A673 (cell line): ENCODE measurements at regions not wholly inside any gene's neighbourhood (a gene's known extent, or its start where the extent isn't known, plus 50 kb on each side); places are given as distances from the start of the nearest gene placed in this dataset.
"Not testable (repeated sequence)": the region's sequence is repeated elsewhere in the genome, so short reads cannot be mapped to it uniquely, and the experiment has no call there.

Experiments
- BruUV-seq: library from RNA; stranded (reverse); fragments of 400-500 nt; replicated peaks from 2 replicates; lab custom pipeline; 2021; lab: Mats Ljungman, UMichigan
- CTCF ChIA-PET: fragments of 300-600 bp; sonication (Branson Sonifier 250); formaldehyde crosslinking; loops from one replicate; lab custom pipeline; 2022; ENCODE audit warnings: antibody characterized with exemption; lab: Charles Lee
- POLR2A ChIA-PET: fragments of 300-600 bp; sonication (Branson Sonifier 250); formaldehyde crosslinking; loops from one replicate; lab custom pipeline; 2022; ENCODE audit warnings: antibody characterized with exemption; ENCODE audit not compliant: low non-redundant PET; lab: Charles Lee
- DNase-seq: peaks from one replicate; pipeline ENCODE4 v3.0.0-alpha.2; 2015; ENCODE audit warnings: low spot score
- H3K27ac ChIP-seq: fragments of 200-600 bp; sonication (generic); 2 replicates; pipeline ENCODE4 v1.5.1; 2016; ENCODE audit warnings: mixed run types, low read depth, mild to moderate bottlenecking, mixed read lengths, antibody characterized with exemption, low read length; ENCODE audit not compliant: poor library complexity, severe bottlenecking
- H3K27me3 ChIP-seq: fragments of 200-600 bp; sonication (generic); replicated peaks from 2 replicates; pipeline ENCODE4 v1.6.1; 2017; ENCODE audit warnings: mixed run types, low read depth, mild to moderate bottlenecking, mixed read lengths, antibody characterized with exemption, low read length; ENCODE audit not compliant: insufficient read depth, poor library complexity
- H3K36me3 ChIP-seq: fragments of 200-600 bp; sonication (generic); 2 replicates; pipeline ENCODE4 v1.6.1; 2016; ENCODE audit warnings: mixed run types, mild to moderate bottlenecking, mixed read lengths, antibody characterized with exemption, low read length; ENCODE audit not compliant: insufficient read depth, poor library complexity, severe bottlenecking
- H3K4me1 ChIP-seq: fragments of 200-600 bp; sonication (generic); 2 replicates; pipeline ENCODE4 v1.6.1; 2017; ENCODE audit warnings: mixed run types, mild to moderate bottlenecking, mixed read lengths, antibody characterized with exemption, low read length; ENCODE audit not compliant: insufficient read depth, poor library complexity, severe bottlenecking
- H3K4me3 ChIP-seq: fragments of 200-600 bp; sonication (generic); 2 replicates; pipeline ENCODE4 v1.5.1; 2016; ENCODE audit warnings: low read depth, mixed run types, mild to moderate bottlenecking, mixed read lengths, low read length; ENCODE audit not compliant: poor library complexity, severe bottlenecking
- H3K9me3 ChIP-seq: fragments of 200-600 bp; sonication (generic); 2 replicates; pipeline ENCODE4 v1.6.1; 2016; ENCODE audit warnings: mixed run types, low read depth, mild to moderate bottlenecking, mixed read lengths, antibody characterized with exemption, low read length; ENCODE audit not compliant: poor library complexity, severe bottlenecking
- EZH2 ChIP-seq: fragments of 200-600 bp; sonication (generic); IDR thresholded peaks from 2 replicates; pipeline ENCODE4 v1.6.1; 2017; ENCODE audit warnings: borderline replicate concordance, low read depth, mild to moderate bottlenecking, mixed read lengths, antibody characterized with exemption, low read length; ENCODE audit not compliant: poor library complexity, severe bottlenecking
- intact Hi-C: fragments of 100-400 bp; cut with micrococcal nuclease; formaldehyde crosslinking; loops from one replicate; pipeline ENCODE4 v1.10.0; 2022; ENCODE audit not compliant: unreplicated experiment
- TF ChIP-seq, protein P1 (sequence below): fragments of 300-800, 200-600 bp; sonication (generic); conservative IDR thresholded peaks from 2 replicates; pipeline ENCODE4 v1.5.1; 2017; ENCODE audit warnings: low read depth, mild to moderate bottlenecking, antibody characterized with exemption, low read length, moderate library complexity, mixed read lengths

DNA sequence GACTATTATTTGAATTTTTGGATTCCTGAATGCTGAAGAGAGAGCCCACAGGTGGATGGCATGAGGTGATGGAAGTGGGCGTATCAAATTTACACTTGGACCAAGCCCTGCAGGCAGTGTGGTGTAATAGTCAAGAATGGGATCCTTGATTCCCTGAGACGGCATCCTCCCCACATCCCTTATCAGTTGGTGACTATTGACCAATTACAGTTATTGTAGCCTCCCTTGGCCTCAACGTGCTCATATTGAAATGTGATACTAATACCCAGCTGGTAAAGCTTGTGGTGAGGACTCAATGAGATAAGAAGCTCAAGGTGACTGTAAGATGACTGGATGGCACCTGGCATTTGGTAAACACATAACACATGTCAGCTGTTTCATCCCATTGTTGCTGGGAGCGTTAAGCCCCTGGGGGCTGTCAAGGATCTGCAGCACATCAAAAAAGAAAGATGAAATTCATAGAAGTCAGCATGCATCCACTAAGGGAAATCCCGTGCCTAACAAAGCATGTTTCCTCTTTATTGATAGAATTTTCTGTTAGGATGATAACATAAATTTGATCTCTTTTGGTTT is 65.6 kb upstream of the IRX2 start:
- Histone ChIP-seq H3K36me3 (no peaks in the 10 kb centered on the region), H3K4me1 (no peaks in the 10 kb centered on the region), H3K9me3 (peaks cover 28% of the 10 kb centered on the region), H3K27ac (no peak overlapping the region), H3K27me3 (no peaks in the 10 kb centered on the region), H3K4me3 (no peak overlapping the region)
- DNase-seq: no peak
- TF ChIP-seq, protein P1, sequence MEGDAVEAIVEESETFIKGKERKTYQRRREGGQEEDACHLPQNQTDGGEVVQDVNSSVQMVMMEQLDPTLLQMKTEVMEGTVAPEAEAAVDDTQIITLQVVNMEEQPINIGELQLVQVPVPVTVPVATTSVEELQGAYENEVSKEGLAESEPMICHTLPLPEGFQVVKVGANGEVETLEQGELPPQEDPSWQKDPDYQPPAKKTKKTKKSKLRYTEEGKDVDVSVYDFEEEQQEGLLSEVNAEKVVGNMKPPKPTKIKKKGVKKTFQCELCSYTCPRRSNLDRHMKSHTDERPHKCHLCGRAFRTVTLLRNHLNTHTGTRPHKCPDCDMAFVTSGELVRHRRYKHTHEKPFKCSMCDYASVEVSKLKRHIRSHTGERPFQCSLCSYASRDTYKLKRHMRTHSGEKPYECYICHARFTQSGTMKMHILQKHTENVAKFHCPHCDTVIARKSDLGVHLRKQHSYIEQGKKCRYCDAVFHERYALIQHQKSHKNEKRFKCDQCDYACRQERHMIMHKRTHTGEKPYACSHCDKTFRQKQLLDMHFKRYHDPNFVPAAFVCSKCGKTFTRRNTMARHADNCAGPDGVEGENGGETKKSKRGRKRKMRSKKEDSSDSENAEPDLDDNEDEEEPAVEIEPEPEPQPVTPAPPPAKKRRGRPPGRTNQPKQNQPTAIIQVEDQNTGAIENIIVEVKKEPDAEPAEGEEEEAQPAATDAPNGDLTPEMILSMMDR: no peak
- no peak for TF ChIP-seq EZH2
- no TSS peak for BruUV-seq
- ChIA-PET CTCF (no interaction called here), POLR2A (no interaction called here)
- intact Hi-C loops: no loop called here

DNA sequence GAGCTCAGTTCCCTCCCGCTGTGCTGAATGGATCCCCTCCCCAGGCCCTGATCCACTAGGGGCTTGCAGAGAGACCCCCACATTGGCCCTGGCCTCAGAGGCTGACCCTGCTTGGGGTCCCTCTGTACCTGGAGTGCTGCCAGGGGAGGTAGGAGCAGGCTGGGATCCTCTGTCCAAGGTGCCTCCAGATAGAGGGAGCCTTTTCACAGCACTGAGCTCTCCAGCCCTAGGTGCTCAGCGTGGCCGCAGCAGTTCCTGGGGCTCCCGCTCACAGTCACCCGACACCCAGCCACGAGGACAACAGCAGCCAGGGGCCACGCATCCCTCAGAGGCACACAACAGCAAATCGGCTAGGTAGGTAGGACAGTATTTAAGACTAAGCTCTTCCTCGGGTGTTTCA is 62.2 kb upstream of the IRX2 start:
- Histone ChIP-seq H3K27me3 (no peaks in the 10 kb centered on the region), H3K36me3 (no peaks in the 10 kb centered on the region), H3K4me1 (no peaks in the 10 kb centered on the region), H3K9me3 (peaks cover 29% of the 10 kb centered on the region), H3K27ac (no peak overlapping the region), H3K4me3 (no peak overlapping the region)
- intact Hi-C loops: no loop called here
- BruUV-seq: no TSS peak
- ChIA-PET CTCF (no interaction called here), POLR2A (no interaction called here)
- TF ChIP-seq, protein P1: no peak
- no peak for TF ChIP-seq EZH2
- DNase-seq: no peak

DNA sequence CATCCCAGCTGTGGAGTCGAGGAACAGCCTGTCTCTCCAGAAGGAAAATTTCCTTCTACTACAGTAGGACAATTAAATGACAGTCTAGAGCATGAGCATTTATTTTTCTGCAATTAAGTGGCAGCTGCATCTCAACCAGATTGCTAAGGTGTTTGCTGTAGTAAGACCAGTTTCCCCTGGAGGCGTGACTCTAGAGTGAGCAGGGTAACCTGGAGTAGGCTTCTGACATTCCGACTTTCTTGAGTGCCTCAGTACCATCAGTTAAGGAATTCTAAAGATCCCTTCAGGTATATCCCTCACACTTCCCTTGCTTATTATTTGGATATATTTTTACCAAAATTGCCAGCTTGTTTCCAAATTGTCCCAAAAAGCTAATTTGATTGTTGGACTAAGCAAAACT is 59.2 kb upstream of the IRX2 start:
- ChIA-PET POLR2A (no interaction called here), CTCF (no interaction called here)
- no peak for DNase-seq
- TF ChIP-seq EZH2: no peak
- TF ChIP-seq, protein P1: no peak
- BruUV-seq: no TSS peak
- Histone ChIP-seq H3K36me3 (no peaks in the 10 kb centered on the region), H3K9me3 (peaks cover 18% of the 10 kb centered on the region), H3K27ac (no peak overlapping the region), H3K4me3 (no peak overlapping the region), H3K27me3 (no peaks in the 10 kb centered on the region), H3K4me1 (no peaks in the 10 kb centered on the region)
- intact Hi-C loops: no loop called here

DNA sequence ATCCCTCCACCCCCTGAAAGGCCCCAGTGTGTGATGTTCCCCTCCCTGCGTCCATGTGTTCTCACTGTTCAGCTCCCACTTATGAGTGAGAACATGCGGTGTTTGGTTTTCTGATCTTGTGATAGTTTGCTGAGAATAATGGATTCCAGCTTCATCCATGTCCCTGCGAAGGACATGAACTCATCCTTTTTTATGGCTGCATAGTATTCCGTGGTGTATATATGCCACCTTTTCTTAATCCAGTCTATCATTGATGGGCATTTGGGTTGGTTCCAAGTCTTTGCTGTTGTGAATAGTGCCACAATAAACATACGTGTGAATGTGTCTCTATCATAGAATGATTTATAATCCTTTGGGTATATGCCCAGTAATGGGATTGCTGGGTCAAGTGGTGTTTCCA is 55.8 kb upstream of the IRX2 start:
- H3K27me3 ChIP-seq, BruUV-seq, DNase-seq, CTCF ChIA-PET, H3K36me3 ChIP-seq, intact Hi-C loops, H3K4me1 ChIP-seq, H3K4me3 ChIP-seq, H3K27ac ChIP-seq, POLR2A ChIA-PET: not testable (repeated sequence)
- H3K9me3 ChIP-seq: peaks cover 20% of the 10 kb centered on the region
